ENCODE measurements at regions not wholly inside any gene's neighbourhood (a gene's known extent, or its start where the extent isn't known, plus 50 kb on each side); places are given as distances from the start of the nearest gene placed in this dataset.

- DNase-seq, result no peak
Measured at GRCh38 chr11:134466156-134466555, 54.1 kb upstream of the B3GAT1 start.

GRCh38 chr11:134464981-134465730 is 53.1 kb upstream of the B3GAT1 start:
- no peak for DNase-seq

- no peak for DNase-seq
Measured at GRCh38 chr11:134464196-134464595, 52.2 kb upstream of the B3GAT1 start.

- no peak for DNase-seq
Measured at GRCh38 chr11:134463716-134464115, 51.7 kb upstream of the B3GAT1 start.
